NCI-H524 (cell line): ENCODE measurements at regions not wholly inside any gene's neighbourhood (a gene's known extent, or its start where the extent isn't known, plus 50 kb on each side); places are given as distances from the start of the nearest gene placed in this dataset.

Experiments used
- DNase-seq, 2 experiments: peaks; one replicate each; lab custom pipeline; 2025; lab: John Stamatoyannopoulos, UW

DNA sequence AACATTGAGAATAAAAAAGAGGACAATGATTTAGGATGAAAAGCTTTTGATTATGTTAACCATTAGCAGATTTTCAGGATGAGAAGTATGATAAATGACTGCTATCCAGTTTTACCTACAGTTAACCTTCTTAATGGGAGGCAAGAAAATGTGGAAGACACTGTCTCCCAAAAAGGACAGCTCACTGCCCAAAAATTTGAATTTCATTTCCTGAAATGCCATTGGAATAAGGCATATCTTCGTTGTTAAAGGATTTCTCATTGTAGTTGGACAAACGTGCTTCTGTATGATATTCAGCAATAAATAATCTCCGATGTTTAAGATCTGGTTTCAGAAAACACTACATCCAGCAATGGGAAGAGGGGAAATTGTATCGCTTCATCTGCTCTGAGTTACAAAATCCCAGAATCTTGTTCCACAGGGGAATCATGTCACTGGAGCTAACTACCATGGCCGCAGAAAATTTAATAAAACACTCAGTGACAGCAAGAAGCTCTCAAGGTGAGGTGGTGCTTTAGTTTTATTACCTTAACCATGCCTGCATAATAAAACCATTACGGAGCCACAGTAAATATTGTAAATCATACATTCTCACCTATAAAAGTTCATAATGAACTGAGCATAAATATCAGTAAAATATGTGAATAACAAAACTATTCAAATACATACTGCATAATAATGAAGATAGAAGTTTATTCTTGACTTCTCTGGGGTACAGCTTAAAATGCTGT lies 552.3 kb downstream of the PCDH7 start:
- DNase-seq: no peak

DNA sequence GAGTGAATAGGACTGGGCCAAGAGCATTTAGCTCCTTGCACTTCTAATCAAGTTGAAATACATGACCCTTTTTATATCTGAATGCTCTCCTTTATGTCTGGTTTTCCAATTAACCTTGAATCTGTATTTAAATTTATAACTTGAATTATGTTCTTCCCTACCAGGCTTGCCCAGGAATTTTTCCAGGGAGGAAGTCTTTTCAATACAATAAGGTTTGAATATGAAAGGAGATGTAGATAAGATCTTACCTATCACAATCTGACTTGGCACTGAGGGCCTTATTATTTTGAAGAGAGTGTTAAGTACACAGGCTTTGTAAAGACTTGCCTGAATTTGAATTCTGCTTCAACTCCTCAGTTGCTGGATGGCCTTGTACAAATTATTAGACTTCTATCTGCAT lies 555.7 kb downstream of the PCDH7 start:
- no peak for DNase-seq

DNA sequence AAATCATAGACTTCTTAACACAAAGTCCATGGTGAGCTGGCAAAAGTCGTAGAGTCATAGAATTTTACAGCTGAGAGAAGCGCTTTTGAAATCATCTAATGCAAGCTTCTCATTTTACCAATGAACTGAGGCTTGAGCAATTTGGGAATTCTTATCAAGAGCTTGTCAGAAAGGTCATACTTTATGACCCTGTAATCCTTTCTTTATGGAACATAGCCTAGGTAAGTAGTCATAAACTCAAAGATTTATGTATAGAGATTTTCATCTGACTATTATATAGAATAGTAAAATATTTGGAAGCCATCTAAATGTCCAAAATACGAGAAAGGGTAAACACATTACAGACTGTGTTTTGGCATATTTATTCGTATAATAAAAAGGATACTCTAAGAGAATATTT lies 563.5 kb downstream of the PCDH7 start:
- no peak for DNase-seq

DNA sequence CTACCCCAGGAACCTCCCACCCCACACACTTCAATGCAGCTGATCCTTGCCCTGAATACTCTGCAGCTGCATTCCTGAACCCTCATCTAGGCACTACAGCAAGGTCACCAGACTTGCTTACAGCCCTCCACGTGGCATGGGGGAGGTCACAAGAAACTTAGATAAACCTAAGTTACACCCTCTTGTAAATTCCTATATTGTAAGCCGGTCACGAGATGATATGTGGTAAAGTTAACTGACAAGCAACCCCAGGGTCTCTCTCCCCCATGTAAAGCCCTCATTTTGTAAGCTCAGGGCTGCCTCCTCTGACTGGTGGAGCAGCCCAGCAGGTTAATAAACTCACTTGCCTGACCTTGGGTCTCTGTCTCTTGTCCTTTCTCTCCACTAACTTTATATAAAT lies 570.7 kb downstream of the PCDH7 start:
- DNase-seq: no peak

DNA sequence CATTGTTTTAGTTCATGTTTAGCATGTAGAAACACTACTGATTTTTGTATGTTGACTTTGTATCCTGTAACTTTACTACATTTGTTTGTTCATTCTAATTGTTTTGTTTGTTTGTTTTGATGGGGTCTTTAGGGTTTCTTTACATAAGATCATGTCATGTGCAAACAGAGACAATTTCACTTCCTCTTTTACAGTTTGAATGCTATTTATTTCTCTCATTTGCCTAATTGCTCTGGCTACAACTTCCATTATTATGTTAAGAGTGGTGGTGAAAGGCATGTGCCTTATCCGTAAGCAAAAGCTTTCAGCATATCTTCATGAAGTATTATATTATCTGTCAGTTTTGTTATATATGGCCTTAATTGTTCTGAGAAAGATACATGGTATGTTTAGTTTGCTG lies 571.1 kb downstream of the PCDH7 start:
- DNase-seq: no peak

DNA sequence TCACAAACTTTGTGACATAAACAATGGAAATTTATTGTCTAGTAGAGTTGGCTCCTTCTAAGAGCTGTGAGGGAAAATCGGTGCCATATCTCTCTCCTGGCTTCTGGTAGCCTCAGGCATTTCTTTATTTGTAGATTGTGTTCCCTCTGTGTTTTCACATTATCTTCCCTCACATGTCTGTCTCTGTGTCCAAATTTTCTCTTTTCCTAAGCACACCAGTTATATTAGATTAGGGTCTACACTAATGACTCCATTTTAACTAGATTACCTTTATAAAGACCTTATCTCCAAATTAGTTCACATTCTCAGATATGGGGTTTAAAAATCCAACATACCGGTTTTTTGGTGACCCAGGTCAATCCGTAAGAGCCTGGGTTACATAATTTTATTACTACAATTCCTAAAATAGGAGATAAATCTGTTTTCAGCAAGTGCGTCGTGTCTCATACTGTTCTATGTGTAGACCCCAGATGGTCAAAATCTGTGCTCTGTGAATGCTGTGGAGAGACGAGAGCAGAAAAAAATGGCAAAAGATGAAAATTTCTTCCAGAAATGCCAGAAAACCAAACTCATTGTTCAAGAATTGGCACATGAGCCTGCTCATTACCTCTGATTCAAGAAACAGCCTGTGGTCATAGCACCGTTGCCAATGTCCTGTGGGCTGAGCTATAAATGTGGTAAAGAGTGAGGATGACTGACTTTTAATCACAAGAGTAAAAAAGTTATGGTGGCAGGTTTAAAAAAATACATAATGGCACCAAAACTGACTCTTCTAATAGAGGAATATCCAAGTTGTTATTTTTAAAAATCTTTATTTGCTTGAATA lies 574.7 kb downstream of the PCDH7 start:
- no peak for DNase-seq

DNA sequence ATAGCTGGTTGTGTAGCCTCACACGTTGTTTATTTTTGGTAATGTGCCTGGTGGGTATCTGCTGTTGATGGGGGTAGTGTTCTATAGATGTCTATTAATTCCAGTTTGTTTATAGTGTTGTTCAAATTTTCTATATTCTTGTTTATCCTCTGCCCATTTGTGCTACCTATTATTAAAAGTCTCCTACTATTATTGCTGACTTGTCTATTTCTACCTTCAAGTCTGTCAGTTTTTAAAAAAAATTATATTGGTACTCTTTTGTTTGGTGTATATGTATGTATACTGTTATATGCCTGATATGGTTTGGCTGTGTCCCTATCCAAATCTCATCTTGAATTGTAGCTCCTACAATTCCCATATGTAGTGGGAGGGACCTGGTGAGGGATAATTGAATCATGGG lies 578.6 kb downstream of the PCDH7 start:
- no peak for DNase-seq

DNA sequence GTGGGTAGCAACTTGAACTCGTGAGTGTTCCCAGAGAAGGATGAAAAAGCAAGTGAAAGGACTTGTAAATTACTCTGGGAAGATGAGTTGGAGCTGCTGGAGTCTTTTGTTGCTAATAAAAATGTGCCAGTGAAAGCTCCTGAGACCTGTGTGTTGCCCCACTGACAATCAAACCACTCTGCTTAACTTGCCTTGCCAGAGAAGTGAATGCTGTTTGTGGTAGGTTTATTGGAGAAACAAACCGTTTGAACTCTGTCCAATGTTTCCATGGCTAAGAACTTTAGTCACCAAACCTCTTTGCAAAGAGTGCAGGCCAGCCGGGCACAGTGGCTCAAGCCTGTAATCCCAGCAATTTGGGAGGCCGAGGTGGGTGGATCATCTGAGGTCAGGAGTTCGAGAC lies 586.9 kb downstream of the PCDH7 start:
- no peak for DNase-seq

DNA sequence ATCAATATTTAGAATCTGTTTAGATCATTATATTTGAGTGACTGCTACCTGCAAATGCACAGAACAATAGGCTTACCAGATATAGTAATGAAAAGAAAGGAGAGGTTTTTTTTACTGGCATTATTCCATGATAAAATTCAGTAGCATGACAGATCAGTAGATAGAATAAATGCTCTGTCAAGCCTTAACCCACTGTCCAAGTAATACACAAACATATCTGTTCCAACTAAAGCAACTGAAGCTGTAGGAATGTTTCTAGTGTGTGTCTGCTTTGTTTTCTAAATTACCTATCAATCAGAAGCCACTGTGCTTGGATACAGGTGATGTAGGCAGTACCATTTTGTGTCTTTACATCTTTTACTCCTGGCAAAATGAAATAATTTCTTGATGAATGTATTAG lies 604.6 kb downstream of the PCDH7 start:
- no peak for DNase-seq

DNA sequence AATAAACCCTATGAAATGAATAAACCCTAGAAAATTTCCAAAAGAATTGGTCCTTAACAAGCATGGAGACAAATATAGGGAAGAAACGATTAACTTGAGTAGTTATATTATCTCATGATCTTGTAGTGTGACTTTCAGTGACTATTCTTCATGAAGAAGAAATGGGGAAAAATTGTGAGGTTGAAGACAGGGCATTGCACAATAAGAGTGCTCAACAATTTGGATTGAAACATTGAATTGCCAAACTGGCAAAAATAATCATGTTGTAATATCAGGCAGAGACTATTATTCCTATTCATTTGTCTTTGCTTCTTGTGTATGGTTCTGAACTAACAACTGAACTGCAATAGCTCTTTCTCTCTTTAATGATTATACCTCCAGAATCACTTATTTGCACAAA lies 605.1 kb downstream of the PCDH7 start:
- no peak for DNase-seq

DNA sequence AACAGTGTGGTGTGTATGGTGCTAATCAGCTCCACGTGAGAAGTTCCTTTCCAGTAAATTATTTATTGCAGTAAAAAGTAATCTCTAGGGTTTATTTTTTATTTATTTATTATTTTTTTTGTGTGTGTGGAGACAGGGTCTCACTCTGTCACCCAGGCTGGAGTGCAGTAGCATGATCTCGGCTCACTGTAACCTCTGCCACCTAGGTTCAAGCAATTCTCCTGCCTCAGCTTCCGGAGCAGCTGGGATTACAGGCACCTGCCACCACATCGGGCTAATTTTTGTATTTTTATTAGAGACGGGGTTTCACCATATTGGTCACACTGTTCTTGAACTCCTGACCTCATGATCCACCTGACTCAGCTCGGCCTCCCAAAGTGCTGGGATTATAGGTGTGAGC lies 606.9 kb downstream of the PCDH7 start:
- no peak for DNase-seq

DNA sequence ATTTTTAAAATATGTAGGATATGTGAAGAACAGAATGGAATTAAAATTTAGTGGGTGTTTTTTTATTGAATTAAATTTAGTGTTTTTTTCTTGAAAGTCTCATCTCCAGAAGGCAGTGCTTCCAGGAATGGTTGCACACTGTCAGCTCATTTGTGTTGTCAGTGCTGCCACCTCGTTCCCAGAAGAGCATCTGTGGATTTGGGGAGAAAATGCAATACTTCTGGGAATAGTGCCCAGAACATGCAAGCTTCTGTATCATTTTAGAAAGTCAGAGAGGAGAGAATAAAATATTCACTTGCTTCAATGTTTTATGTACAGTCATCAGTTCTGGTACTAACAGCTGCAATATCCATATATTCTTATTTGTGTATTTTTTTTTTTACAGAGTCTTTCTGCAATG lies 608.8 kb downstream of the PCDH7 start:
- DNase-seq: no peak

DNA sequence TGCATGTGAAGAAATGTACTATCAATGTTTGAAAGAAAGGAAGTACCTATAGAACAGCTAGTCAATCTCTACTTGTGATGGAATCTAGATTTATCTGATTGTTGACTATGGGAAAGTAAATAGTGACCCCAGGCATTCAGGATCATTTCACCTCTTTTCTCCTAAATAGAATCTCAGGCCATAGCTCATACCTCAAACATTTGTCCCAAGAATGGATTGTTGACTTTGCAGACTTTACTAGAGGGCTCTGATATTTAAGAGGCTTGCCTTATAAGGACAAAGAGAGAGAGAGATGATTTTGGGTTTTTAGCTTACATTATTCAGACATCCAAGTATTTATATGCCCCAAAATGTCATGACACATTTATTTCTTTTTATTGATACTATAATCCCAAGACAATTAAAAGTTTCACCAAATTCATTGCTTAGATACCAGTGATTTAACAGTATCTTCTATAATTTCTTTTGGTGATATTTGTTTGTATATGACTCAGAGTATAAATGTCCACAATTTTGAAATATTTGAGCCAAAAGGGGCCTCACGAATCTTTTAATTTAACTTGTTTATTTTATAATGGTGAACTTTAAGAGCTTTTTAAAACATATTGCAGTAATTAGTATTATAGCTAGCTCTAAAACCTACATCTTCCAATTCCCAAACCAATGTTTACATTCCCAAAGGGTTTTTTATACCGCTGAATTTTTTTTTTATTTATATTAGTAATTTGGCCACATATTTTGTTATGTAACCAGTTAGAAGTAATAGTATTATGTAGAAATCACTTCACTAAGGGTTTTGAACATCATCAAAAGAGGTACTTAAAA lies 614.1 kb downstream of the PCDH7 start:
- no peak for DNase-seq

DNA sequence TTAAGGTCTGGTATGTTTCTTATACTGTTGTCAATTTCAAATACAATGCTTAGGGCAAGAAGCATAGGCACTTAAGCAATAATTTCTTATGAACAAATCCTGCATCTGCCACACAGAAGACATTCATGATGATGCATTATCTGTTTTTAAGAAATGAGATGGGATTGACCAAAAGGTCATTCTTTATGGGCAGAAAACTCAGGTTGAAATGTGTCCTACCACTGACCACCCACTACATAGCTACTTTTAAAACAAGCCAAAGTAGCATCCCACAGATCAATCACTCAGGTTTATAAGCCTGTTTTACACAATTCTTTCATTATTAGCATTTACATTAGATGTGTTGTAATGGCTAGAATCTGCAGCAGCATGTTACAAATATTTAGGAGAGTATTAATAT lies 617.8 kb downstream of the PCDH7 start:
- DNase-seq: no peak

DNA sequence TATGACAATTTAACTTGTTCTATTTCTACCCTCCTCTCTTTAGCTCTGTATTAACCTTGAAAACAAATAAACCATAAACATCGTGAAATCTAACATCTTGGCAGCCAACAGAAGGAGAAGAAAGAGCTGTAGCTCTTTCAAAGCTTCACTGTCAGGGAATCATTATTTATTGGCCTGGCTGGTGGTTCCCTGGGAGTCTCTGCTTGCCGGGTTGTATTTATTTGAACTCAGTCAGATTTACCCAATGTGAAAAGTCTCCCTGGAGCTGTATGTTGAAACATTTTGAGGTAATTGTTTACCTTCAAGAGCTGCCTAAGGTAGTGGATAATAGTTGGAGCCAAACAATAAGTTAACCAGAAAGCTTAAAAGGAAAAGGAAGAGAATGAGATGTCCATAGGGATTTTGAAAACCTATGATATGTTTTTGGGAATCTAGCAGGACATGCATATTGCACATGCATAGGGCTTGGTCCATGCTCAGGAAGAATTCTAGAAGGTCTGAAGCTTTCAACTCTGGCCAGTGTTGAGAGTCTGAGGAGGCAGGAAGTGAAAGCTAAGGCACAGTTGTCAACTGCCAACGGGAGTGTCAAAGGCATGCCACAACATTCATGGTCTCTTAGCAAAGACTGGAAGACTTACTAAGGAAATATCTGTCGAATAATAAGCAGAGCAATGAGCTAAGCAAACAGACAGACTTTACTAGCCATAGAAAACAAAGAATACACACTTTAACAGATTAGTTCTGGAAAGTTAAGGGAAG lies 621.6 kb downstream of the PCDH7 start:
- DNase-seq: no peak

DNA sequence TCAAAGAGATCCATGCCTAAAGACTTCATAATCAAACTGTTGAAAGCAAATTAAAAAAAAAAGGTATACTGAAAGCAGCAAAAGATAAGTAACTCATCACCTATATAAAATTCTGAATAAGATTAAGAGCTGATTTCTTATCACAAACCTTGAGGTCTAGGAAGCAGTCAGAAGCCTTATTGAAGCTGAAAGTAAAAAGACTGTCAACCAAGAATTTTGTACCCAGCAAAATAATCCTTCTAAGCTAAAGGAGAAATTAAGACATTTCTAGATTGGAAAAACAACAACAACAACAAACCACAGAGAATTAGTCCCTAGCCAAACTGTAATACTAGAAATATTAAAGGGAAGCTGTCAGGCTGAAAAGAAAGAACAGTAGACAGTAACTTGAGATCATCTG lies 622.9 kb downstream of the PCDH7 start:
- no peak for DNase-seq

DNA sequence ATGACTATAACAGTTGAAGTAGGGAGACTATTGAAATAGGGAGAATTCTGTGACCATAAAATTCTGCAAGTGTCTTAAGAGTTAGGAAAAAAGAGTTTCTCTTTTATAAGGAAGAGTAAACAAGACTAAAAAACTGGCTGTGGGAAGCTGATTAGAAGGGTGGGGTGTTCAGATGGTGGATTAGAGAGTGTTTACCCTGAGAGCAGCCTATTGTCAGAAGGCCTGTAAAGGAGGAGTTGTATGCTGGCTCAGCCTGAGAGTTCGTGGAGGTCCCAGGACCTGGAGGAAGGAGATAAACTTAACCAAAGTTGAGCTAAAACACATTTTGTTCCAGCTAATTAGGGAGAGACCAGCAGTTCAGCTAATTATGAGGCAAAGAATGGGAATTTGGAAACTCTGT lies 629.7 kb downstream of the PCDH7 start:
- DNase-seq: no peak

DNA sequence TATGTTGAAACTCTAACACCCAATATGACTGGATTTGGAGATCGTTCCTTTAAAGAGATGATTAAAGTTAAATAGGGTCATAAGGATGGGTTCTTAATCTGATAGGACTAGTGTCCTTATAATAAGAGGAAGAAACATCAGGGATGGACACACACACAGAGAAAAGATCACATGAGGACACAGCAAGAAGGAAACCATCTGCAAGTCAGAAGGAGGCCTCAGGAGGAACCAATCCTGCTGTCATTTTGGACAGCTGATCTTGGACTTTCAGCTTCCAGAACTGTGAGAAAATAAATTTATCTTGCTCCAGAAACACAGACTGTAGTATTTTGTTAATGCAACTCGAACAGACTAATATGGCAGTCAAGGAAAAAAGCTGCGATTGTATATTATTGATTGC lies 631.5 kb downstream of the PCDH7 start:
- DNase-seq: no peak

DNA sequence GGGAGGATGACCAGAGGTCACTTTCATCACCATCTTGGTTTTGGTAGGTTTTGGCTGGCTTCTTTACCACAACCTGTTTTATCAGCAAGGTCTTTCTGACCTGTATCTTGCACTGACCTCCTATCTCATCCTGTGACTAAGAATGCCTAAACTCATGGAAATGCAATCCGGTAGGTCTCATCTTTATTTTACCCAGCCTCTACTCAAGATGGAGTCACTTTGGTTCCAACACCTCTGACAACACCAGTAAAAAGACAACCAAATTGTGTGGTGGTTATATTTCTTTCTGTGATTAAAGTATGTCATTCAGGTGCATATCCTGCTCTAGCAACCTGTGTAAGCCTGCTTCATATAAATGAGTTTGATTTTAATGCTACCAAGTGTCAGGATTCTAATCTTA lies 636.7 kb downstream of the PCDH7 start:
- no peak for DNase-seq

DNA sequence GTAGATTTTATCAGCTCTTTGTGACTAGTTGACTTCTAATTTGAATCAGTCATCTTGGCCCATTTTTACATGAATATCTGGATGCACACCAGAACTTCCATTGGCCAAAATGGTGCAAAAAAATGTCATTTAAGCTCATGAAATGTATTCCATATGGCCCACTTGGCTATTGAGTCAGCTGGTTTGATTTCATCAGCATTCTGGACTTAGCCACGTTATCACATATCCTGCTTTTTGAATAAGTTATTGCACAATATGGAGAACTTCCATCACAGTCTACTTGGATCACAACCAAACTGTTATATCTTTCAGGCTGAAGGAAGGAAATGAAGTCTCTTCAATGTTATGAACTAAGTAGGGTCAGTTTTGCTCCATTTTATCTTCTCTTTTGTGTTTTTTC lies 640.6 kb downstream of the PCDH7 start:
- no peak for DNase-seq

DNA sequence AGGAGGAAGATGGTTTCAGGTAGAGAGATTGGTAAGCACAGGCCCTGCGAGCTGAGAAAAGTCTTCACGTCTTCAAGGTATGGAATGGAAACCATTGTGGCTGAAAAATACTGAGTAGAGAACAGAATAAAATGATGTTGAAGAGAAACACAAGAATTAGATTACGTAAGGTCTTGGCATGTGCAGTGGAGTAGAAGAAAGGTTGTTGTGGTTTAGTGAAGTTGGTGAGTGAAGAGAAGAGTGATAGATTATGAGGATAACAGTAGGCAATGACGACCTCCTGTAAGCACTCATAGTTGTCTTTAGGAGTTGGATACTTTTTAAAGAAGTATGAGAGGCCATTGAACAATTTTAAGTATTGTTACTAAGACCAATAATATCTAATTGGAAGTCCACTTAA lies 642.6 kb downstream of the PCDH7 start:
- DNase-seq: no peak
